ENCODE measurements at regions not wholly inside any gene's neighbourhood (a gene's known extent, or its start where the extent isn't known, plus 50 kb on each side); places are given as distances from the start of the nearest gene placed in this dataset.
A peak's percentile ranks its signal among the peaks of the same experiment; 100 is the strongest.
"Not testable (repeated sequence)": the region's sequence is repeated elsewhere in the genome, so short reads cannot be mapped to it uniquely, and the experiment has no call there.

DNA sequence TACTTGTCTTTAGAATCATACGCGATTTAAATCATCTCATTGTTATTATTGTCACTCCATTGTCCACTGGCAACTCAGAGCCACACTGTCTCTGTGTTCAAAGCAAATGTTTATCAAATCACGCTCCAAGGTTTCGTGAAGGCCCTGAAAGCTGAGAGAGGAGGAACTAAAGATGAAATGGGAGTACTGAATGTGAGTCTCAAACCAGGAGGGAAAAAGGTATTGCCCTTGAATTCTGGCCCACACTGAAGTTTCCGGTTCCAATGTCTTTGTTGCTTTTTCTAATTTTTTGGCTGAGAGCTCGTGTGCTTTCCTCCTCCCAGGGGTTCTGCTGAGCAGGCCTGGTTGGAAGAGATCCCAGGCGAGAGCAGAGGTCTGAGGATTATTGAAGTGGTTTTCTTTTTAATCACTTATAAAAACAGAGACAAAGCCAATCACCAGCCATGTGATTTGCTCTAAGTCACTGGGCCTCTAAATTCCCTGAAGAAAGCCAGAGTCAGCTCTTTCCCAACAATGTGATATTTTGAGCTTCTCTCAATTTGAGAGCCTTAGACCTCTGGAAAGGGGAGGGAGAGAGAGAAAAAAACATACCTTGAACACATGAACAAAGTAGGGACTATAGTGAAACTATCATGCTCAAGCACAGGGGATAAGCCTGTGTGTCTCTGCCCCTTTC lies 420.8 kb upstream of the GRAMD2B start:
- DNase-seq (ENCODE audit: low spot score), result peak; percentile 83

DNA sequence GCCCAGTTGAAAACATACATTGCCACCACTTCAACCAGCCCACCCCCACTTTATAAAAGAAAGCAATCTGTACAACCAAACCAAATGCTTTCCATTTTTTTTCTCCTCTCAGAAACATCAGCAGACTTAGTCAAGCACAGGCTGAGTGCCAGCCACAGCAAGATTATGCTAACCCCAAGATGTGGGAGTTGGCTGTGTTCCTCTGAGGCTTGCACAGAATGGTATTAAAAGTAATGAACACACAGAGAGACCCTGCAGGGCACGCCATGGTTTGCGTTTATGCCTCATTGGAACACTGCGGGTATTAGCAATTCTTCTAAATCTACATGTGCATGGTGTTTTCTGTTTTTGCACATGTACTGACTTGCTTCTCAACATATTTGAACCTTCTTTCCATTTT lies 419.9 kb upstream of the GRAMD2B start:
- DNase-seq (ENCODE audit: low spot score), result peak; percentile 78

DNA sequence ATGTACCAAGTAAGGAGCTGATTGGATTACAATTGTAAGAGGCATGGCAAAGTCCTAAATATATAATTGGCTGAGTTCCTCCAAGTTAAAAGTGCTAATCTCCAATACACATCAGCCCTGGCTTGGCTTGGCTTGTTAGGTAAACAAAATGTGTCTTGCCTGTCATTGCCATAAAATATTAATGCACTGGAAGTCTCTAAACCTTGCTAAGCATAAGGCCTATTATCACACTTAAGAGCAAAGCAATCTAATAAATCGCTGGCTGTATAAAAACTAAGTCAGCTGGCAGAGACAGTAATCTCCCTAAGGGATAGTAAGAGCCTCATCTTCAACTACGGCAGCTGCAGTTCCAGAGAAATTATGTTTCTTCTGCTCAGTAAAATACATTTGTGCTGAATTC lies 418.6 kb upstream of the GRAMD2B start:
- no peak for DNase-seq (ENCODE audit: low spot score)

DNA sequence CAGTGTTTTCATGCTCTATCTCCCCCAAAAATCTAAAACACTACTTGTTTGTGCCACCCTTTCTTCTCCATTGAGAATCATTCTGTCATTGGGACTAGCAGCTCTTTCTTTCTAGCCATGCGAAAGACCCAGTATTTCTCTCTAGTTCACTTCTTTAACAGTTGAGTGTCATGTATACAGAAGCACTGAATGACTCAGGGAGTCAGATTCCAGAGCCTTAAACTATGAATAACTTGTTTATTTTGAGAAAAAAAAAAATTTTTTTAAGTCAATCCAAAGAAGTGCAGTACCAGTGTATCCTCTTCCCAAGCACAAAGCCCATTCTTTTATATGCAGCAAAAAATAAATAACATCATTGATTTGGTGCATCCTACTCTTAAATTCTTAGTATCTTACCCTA lies 415.4 kb upstream of the GRAMD2B start:
- peak; percentile 30 for DNase-seq (ENCODE audit: low spot score)

DNA sequence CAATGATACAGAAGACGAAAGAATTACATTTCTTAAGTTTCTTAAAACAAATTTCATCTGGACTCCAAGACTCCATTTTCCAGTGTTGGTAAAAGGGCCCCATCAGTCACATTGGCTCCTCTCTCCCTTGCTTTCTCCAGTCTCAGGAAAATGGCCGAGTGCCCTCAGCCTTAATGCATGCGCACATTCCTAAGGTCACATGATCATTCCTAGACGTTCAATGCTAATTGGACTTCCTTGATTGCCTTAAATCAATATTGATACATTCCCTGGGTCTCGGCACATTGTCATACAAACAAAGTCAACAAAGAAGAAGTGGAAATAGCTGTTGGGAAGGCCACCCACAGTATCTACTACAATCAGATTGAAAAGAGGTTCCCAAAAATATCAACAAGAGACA lies 413.6 kb upstream of the GRAMD2B start:
- DNase-seq (ENCODE audit: low spot score), result no peak

DNA sequence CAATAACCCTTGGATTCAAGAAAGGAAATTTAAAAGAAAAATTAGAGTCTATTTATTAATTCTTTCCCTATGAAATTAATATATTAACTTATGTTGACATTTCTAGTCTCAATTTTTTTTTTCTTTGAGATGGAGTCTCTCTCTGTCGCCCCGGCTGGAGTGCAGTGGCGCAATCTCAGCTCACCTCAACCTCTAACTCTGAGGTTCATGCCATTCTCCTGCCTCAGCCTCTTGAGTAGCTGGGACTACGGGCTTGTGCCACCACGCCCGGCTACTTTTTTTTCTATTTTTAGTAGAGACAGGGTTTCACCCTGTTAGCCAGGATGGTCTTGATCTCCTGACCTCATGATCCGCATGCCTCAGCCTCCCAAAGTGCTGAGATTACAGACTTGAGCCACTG lies 411.7 kb upstream of the GRAMD2B start:
- DNase-seq (ENCODE audit: low spot score), result not testable (repeated sequence)

DNA sequence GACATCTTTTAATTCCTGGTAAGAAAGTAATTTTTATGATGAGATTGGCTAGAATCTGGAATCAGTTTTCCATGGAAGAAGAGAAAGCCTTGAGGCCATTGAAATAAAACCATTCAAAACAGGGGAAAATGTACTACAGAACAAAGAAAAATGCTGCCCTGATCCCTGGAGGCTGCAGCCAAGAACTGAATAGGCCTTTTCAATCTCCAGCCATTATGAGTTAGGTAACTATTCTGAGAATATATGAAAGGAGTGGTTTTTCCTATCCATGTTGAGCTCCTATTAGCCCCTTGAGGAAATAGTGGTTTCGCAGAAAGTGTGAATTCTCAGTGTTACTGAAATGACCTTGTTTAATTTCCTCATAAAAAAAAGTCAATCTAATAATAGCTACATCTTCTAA lies 408.5 kb upstream of the GRAMD2B start:
- no peak for DNase-seq (ENCODE audit: low spot score)

DNA sequence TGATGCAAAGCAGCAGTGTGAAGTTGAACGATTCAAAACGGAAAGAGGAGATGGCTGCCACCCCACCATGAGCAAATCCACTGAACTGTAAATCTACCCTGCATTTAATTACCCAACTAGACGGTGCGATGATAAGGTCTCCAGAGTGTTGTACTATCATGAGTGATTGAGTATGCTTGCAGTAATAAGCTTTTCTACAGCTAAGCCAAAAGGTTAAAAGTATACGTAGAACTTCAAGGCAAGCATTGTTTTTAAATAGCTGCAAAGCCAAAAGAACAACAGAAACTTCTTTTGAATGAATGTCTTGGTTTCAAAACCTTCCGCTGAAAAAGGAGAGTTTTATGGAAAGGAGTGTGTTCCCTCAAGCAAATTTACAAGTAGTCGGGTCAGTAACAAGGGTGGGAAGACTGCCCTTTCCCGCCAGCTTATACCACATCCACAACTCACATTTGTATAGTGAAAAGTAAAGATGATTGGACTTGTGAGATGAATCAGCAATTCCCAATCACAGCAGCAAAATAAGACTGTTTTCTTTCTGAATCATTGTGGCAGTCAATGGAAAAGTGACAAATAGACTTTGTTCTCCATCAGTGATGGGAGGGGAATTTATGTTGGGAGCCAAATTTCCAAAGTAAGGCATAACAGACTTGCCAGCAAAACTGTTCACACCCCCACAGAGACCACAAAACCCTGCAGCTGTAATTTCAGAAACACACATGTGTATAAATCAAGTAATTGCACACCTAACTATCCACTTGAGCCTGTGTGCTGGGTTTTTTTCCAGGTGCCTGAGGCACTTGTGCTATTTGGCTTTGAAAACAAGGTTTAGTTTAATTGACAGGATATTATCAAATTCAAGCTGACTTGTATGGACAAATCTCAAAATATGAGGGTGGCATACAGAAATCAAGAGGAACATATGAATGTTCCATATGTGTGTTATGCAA lies 407.7 kb upstream of the GRAMD2B start:
- DNase-seq (ENCODE audit: low spot score), result peak; percentile 40

DNA sequence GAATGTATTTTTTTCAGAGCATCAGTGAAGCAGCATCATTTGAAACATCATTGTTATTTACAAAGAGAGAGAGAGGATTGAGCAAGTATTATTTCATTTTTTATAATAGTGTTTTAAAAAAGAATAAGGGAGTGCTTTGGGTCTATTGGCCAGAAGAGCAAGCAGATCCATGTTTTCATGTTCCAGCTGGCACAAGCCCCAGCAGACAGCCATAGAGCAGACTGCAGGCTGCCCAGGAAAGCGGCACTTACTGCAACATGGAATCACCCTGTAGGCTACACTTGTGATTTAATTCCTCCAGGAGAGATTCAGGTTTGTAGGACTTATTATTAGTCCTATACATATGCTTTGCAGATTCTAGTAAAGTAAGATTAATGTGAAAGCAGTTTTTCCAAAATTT lies 407.0 kb upstream of the GRAMD2B start:
- DNase-seq (ENCODE audit: low spot score), result no peak

DNA sequence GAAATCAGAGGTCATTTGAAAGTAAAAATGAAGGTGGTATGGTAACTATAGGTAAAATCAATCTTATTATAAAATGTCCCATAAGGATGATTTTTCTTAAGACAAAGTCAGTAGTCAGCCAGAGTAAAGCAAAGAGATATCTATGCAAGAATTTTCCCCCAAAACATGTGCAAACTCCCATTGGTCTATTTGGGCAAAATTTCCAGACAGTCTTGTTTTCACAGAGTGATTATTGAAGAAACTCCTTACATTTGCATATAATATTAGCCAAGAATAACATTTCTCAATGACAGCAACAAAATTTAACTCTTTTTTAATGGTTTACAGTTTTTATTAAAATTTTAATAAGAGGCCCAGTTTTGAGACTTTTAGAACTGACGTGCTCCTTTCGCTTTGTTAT lies 406.1 kb upstream of the GRAMD2B start:
- DNase-seq (ENCODE audit: low spot score), result no peak

DNA sequence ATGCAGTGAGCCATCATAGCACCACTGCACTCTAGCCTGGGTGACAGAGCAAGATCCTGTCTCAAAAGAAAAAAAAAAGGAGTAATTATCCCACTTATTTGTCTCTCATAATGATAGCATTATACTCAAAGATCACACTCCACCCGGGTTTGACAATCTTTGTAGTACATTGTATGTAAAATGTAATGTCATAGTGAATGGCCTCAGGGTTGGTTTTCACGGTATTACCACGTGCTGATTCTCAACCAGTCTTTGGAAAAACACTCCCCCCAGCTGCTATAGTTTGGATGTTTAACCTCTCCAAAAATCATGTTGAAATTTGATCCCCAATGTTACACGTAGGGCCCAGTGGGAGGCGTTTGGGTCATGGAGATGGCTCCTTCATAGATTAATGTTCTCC lies 402.4 kb upstream of the GRAMD2B start:
- no peak for DNase-seq (ENCODE audit: low spot score)

DNA sequence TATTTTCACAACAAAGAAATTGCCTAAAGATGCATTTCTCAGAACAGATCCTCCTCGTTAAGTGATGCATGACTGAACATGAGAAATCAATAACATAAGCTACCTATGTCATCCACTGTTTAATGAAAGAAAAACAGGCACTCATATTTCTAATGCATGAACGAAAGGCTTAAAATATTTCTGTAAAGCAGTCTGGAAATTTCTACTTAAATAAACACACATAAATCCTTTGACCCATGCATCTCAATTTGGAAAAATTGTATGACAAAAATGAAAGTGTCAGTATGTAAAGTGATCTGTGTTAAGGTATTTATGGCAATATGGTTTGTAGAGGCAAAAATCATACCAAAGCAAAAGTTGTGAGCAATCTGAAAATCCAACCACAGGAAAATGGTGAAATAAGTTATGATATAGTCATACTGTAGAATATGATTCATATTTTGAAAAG lies 399.2 kb upstream of the GRAMD2B start:
- DNase-seq (ENCODE audit: low spot score), result no peak

DNA sequence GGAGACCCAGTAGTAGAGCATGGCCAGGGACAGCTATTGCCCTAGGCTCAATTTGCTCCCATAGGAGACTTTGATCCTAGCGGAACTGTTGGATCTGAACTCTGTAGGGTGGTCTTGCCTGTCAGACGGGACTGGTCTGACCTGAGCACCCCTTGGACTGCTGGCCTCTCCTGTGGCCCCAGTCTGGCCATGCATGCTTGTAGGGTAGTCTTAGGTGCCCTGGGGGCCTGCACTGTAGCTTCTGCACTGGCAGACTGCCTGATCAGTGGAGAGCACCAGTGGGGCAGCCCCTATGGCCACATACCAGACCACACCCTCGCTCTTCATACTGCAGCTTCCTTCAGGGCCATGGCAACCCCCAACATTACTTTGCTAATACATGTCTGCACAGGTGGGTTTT lies 396.1 kb upstream of the GRAMD2B start:
- DNase-seq (ENCODE audit: low spot score), result no peak

DNA sequence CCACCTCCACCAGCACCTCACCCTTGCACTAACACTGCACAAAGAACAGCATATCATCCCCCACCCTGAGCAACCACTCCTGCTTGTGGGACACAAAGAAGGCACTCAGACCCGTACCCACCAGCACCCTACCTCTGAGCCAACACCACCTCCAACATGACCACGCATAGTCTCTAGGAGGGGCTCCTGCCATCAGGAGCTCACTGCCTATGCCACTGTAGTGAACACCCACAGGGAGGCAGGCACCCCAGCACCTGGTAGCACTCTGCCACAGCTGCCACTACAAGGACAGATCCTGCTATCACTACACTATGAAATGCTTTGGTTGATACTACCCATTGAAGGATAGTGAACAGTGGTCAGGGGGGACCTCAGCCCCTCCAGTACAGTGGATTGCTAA lies 395.6 kb upstream of the GRAMD2B start:
- no peak for DNase-seq (ENCODE audit: low spot score)

DNA sequence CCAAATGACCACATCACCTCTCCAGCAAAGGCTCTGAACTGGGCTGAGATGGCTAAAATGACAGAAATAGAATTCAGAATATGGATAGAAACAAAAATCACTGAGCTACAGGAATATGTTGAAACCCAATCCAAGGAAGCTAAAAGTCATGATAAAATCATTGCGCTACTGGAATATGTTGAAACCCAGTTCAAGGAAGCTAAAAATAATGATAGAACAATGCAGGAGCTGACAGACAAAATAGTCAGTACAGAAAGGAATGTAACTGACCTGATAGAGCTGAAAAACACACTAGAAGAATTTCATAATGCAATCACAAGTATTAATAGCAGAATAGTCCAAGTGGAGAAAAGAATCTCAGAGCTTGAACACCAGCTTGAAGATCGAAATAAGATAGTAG lies 394.9 kb upstream of the GRAMD2B start:
- DNase-seq (ENCODE audit: low spot score), result no peak

DNA sequence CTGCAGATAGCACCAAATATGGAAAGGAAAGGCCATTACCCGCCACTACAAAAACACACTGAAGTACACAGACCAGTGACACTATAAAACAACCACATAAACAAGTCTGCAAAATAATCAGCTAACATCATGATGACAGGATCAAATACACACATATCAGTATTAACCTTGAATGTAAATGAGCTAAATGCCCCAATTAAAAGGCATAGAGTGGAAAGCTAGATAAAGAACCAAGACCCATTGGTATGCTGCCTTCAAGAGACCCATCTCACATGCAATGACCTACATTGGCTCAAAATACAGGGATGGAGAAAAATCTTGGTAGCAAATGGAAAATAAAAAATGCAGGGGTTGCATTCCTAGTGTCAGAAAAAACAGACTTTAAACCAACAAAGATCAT lies 393.9 kb upstream of the GRAMD2B start:
- DNase-seq (ENCODE audit: low spot score), result not testable (repeated sequence)

DNA sequence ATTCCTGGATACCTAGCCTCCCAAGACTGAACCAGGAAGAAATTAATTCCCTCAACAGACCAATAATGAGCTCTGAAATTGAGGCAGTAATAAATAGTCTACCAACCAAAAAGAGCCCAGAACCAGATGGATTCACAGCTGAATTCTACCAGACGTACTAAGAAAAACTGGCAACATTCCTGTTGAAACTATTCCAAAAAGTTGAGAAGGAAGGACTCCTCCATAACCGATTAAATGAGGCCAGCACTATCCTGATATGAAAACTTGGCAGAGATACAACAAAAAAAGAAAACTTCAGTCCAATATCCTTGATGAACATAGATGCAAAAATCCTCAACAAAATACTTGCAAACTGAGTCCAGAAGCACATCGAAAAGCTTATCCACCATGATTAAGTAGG lies 392.5 kb upstream of the GRAMD2B start:
- DNase-seq (ENCODE audit: low spot score), result no peak

DNA sequence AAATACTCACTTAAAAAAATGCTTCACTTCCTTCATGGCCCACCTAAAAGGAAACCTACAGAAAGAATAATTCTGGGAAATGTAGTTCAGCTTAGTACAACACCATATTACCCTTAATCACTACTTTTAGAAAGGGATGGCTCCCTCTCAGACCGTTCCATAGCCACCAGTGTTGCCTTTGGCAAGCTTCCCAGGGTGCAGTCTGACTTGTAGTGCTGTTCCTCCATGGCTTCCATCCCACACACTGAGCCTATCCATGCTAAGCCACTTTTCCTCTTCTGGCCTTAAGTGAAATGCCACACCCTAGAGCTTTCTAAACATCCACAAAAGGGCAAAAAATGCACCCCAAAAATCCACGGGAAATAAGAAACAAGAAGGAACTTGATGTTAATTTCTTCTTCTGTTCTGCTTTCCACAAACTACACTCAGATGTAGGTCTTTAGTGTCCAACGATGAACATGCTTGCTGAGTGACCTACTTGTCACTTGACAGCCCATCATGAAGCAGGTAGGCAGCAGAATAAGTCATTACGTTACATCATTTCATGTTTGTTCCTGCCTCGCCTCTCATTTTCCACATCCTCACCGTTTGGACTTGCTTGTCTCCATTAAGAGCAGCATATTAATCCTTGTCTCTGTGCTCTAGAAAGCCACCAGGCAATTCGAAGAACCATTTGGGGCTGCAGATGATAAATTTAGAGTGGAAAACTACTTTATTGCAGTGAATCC lies 391.1 kb upstream of the GRAMD2B start:
- peak; percentile 72 for DNase-seq (ENCODE audit: low spot score)

DNA sequence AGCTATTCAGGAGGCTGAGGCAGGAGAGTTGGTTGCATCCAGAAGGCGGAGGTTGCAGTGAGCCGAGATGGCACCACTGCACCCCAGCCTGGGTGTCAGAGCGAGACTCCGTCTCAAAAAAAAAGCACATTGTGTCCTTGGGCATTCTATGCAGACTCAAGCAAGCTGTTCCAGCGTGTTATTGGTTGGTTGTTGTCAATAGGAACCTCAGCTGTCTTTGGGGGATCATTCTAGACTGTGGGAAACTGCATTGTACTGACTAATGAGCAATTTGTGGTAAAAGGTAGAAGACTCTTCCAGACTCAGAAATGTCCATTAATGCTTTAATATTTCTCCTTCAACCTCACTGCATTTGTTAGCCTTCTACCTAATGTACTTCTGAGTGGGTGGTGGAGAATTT lies 379.5 kb upstream of the GRAMD2B start:
- DNase-seq (ENCODE audit: low spot score), result no peak

DNA sequence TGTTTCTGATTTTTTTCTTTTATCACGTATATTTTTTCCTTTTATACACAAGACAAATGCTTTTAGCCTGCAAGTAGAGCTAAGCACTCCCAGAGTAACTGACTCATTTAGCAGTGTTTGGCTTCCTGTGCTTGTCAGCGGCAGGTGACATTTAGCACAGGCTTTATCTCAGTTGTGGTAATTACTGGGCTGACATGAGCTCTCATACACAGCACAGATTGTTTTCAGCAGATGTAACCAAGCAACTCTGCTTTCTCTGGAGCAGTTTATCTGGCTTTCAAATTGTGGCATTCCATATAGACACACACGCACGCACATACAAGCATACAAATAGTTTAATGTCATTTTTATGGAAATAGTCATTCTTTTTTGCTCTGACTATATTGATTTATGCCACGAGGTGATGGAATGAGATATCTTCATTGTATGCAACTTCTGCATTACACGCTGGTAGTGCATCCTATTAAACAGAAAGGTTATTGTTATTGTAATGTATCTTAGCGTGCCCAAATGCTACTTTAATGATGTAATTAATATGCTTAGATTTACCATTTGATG lies 379.0 kb upstream of the GRAMD2B start:
- DNase-seq (ENCODE audit: low spot score), result peak; percentile 80

DNA sequence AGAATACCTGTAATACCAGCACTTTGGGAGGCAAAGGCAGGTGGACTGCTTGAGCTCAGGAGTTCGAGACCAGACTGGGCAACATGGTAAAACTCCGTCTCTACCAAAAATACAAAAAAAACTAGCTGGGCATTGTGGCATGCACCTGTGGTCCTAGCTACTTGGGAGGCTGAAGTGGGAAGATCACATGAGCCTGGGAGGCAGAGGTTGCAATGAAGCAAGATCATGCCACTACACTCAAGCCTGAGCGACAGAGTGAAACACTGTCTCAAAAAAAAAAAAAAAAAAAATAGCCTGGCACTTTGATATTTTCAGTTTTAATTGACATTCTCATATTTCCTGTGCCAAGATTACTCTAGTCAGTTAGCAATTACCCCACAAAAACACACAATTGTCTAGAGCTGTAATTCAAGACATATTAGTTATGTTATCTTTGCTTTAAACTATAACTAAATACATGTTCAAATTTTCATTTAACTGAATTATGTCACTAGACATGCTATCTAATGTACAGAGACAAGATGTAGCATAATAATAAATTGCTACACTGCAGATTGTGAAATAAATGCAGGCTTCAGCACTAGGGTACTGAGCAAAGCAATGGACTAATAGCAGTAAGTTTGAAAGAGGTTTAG lies 378.2 kb upstream of the GRAMD2B start:
- no peak for DNase-seq (ENCODE audit: low spot score)

DNA sequence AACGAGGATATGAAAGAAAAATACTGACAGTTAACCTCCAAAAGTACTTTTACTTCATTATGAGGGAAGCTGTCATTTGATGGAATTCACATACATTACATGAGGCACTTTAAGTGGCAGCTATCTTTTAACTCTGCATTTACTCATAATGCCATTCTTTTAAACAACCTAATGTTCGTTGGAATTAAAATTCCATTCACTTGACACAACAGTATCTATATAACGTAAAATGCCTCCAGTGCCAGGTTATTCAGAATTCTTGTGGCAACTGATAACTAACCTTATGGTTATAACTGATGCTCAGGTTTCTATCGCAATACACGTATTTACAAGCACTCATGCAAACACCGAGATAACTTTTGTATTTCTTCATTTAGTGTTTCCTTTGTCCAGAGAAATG lies 376.9 kb upstream of the GRAMD2B start:
- DNase-seq (ENCODE audit: low spot score), result no peak

All from H4 (cell line).